Ishikawa (cell line): ENCODE measurements at regions not wholly inside any gene's neighbourhood (a gene's known extent, or its start where the extent isn't known, plus 50 kb on each side); places are given as distances from the start of the nearest gene placed in this dataset.

Source experiments
- CEBPB ChIP-seq: IDR thresholded peaks from 2 replicates; pipeline ENCODE4 v1.6.1; 2012
- CREB1 ChIP-seq: IDR thresholded peaks from 2 replicates; pipeline ENCODE4 v1.6.1; 2012; ENCODE audit warnings: low read depth
- EGR1 ChIP-seq: IDR thresholded peaks from 2 replicates; pipeline ENCODE4 v1.6.1; 2012
- EP300 ChIP-seq: IDR thresholded peaks from 2 replicates; pipeline ENCODE4 v1.6.1; 2012; ENCODE audit warnings: borderline replicate concordance
- FOXM1 ChIP-seq: IDR thresholded peaks from 2 replicates; pipeline ENCODE4 v1.6.1; 2012; ENCODE audit warnings: low read depth, borderline replicate concordance
- NFIC ChIP-seq: IDR thresholded peaks from 2 replicates; pipeline ENCODE4 v1.6.1; 2012
- RAD21 ChIP-seq: IDR thresholded peaks from 2 replicates; pipeline ENCODE4 v1.6.1; 2012; ENCODE audit warnings: low read depth
- TAF1 ChIP-seq: IDR thresholded peaks from 2 replicates; pipeline ENCODE4 v1.6.1; 2012; ENCODE audit warnings: low read depth, mild to moderate bottlenecking
- TCF12 ChIP-seq: IDR thresholded peaks from 2 replicates; pipeline ENCODE4 v1.6.1; 2012; ENCODE audit warnings: low read depth
- TEAD4 ChIP-seq: IDR thresholded peaks from 2 replicates; pipeline ENCODE4 v1.6.1; 2012
- USF1 ChIP-seq: IDR thresholded peaks from 2 replicates; pipeline ENCODE4 v1.6.1; 2012
- YY1 ChIP-seq: IDR thresholded peaks from 2 replicates; pipeline ENCODE4 v1.6.1; 2012; ENCODE audit warnings: low read depth
- ZBTB7A ChIP-seq: IDR thresholded peaks from 2 replicates; pipeline ENCODE4 v1.6.1; 2012; ENCODE audit warnings: low read depth
- TF ChIP-seq, protein P1 (sequence below): IDR thresholded peaks from 2 replicates; pipeline ENCODE4 v1.6.1; 2012; ENCODE audit warnings: low read depth, mild to moderate bottlenecking
- TF ChIP-seq, protein P2 (sequence below): IDR thresholded peaks from 2 replicates; pipeline ENCODE4 v1.6.1; 2012

DNA sequence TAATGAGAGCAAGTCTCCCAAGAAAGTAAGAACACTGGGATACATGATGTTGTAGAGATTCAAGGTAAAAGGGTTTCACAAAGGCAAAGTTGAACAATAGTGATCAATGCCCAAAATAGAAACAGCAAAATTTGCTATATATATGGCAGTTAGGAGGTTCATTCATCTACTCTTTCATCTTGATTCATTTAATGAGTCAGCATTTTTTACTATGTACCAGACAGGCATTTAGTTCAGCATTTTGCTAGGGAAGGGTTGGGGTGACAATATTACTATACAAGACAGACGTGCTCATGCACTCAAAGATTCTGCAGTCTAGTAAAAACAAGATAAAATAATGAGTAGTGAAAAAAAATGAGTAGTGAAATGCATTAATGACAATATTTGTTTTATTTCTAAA, 264.9 kb upstream of the LMO3 start:
- TF ChIP-seq FOXM1, result no peak
- TF ChIP-seq, protein P1, sequence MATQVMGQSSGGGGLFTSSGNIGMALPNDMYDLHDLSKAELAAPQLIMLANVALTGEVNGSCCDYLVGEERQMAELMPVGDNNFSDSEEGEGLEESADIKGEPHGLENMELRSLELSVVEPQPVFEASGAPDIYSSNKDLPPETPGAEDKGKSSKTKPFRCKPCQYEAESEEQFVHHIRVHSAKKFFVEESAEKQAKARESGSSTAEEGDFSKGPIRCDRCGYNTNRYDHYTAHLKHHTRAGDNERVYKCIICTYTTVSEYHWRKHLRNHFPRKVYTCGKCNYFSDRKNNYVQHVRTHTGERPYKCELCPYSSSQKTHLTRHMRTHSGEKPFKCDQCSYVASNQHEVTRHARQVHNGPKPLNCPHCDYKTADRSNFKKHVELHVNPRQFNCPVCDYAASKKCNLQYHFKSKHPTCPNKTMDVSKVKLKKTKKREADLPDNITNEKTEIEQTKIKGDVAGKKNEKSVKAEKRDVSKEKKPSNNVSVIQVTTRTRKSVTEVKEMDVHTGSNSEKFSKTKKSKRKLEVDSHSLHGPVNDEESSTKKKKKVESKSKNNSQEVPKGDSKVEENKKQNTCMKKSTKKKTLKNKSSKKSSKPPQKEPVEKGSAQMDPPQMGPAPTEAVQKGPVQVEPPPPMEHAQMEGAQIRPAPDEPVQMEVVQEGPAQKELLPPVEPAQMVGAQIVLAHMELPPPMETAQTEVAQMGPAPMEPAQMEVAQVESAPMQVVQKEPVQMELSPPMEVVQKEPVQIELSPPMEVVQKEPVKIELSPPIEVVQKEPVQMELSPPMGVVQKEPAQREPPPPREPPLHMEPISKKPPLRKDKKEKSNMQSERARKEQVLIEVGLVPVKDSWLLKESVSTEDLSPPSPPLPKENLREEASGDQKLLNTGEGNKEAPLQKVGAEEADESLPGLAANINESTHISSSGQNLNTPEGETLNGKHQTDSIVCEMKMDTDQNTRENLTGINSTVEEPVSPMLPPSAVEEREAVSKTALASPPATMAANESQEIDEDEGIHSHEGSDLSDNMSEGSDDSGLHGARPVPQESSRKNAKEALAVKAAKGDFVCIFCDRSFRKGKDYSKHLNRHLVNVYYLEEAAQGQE, result no peak
- TF ChIP-seq YY1, result no peak
- TF ChIP-seq EP300, result no peak
- no peak for TF ChIP-seq NFIC
- no peak for TF ChIP-seq USF1
- no peak for TF ChIP-seq ZBTB7A
- no peak for TF ChIP-seq TAF1
- TF ChIP-seq EGR1, result no peak
- TF ChIP-seq RAD21, result no peak
- TF ChIP-seq TCF12, result no peak
- TF ChIP-seq CREB1, result no peak
- TF ChIP-seq, protein P2, sequence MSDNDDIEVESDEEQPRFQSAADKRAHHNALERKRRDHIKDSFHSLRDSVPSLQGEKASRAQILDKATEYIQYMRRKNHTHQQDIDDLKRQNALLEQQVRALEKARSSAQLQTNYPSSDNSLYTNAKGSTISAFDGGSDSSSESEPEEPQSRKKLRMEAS, result no peak
- no peak for TF ChIP-seq CEBPB
- TF ChIP-seq TEAD4, result no peak

DNA sequence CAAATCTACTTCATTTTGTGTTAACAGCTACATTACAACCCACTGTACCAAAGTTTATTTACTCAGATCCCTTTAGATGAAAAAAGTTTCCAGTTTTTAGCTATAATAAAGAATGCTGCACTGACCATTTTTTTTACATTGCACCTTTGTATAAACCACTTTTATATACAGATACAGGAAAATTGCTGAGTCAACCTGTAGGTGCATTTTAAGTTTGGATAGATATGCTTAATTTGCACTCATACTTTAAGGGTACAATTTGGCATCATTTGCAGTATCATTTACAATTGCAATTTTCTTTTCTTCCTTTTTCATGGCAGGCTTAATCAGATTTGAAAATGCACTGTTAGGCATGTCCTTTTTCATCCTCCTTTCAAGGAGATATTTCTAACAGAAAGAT, 257.8 kb upstream of the LMO3 start:
- no peak for TF ChIP-seq EP300
- no peak for TF ChIP-seq TCF12
- no peak for TF ChIP-seq USF1
- TF ChIP-seq, protein P1, result no peak
- TF ChIP-seq CEBPB, result no peak
- TF ChIP-seq, protein P2, result no peak
- TF ChIP-seq CREB1, result no peak

GRCh38 chr12:16857456-16857923, 251.5 kb upstream of the LMO3 start:
- TF ChIP-seq TEAD4 (no peak), CREB1 (no peak), EGR1 (no peak), EP300 (no peak), CEBPB (no peak), ZBTB7A (no peak), FOXM1 (no peak)
- TF ChIP-seq, protein P2, result no peak

GRCh38 chr12:16854465-16854864, 248.5 kb upstream of the LMO3 start:
- TF ChIP-seq ZBTB7A (no peak), CEBPB (no peak), FOXM1 (no peak), TCF12 (no peak), EGR1 (no peak)
- TF ChIP-seq, protein P2, result no peak
- TF ChIP-seq, protein P1, result no peak

- TF ChIP-seq TEAD4, result no peak
- TF ChIP-seq EP300, result no peak
- no peak for TF ChIP-seq ZBTB7A
- no peak for TF ChIP-seq CEBPB
- no peak for TF ChIP-seq FOXM1
- TF ChIP-seq TCF12, result no peak
- TF ChIP-seq RAD21, result no peak
- no peak for TF ChIP-seq EGR1
- no peak for TF ChIP-seq TAF1
- TF ChIP-seq, protein P2, result no peak
- TF ChIP-seq YY1, result no peak
- TF ChIP-seq NFIC, result no peak
Observed at GRCh38 chr12:16849473-16849872, 243.5 kb upstream of the LMO3 start.
